ENCODE measurements at regions not wholly inside any gene's neighbourhood (a gene's known extent, or its start where the extent isn't known, plus 50 kb on each side); places are given as distances from the start of the nearest gene placed in this dataset.
A peak's percentile ranks its signal among the peaks of the same experiment; 100 is the strongest.

DNA sequence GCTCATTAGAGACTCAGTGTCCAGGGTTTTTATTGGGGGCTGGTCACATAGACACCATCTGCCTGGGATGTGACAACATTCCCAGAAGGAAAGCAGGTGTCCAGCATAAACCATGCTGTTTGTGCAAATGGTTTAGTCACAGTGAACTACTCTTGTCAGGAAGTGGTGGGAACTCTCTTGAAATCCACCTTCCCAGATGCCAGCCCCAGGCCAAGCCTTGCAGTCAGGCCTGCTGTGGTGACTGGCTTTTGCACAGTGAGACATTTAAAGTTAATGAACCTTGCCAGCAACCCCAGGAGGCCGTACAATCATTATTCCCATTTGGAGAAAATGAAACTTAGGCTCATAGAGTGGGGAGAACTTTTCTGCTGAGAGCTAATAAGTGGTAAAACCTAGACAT, 242.5 kb upstream of the KCNG1 start:
- DNase-seq: no peak

DNA sequence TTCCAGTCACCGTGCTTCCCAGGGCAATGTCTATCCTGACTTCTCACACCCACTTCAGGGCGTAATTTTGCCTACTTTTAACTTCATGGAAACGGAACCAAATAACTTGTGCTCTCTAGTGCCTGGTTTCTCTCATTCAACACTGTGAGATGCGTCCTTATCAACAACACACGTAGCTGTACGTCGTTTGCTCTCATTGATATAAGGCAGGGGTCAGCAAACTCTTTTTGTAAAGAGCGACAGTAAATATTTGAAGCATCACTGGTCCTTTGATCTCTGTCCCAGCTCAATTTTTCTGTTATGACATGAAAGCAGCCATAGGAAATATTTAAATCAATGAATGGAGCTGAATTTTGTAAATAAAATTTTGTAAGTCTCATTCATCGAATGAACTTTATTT, 239.3 kb upstream of the KCNG1 start:
- DNase-seq: no peak

DNA sequence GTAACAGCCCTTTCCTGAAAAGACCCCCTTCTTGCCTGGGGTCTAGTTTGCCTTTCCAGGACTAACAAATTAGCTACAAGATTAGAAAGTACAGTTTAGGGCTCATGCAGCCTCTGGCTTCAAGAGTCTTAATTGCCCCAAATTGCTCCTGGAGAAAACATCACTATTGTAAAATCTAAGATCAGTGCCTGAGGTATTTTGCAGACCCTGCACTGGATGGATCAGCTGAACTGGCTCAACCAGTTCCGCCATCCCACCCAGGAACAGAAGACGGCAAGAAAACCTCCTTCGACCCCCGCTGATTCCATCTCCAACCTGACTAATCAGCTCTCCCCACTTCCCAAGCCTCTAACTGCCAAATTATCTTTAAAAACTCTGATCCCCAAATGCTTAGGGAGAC, 236.5 kb upstream of the KCNG1 start:
- no peak for DNase-seq

DNA sequence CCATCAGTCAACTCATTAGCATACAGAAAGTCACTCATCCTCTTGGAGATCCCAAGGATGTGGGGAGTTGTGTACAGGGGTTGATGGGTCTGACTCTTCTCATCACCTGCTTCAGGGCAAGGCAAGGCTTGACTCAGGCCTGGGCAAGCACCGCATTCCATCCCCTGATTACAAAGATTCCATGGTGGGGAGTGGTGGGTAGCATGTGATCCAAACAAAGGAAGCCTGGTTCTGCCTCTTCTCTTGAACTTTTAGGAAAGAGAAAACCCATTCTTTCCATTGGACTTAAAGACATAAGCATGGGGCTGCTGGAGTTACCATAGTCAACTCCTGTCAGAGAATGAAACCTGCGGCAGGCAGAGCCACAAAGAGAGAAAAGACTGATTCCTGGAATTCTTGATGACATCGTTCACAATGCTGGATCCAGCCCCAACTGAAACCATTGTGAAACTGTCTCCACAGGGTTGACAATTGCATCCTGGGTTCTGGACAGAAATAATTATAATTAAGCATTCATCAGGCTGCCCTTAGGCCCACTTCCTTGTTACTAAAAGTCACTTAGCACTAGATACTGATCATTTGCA, 235.8 kb upstream of the KCNG1 start:
- no peak for DNase-seq

DNA sequence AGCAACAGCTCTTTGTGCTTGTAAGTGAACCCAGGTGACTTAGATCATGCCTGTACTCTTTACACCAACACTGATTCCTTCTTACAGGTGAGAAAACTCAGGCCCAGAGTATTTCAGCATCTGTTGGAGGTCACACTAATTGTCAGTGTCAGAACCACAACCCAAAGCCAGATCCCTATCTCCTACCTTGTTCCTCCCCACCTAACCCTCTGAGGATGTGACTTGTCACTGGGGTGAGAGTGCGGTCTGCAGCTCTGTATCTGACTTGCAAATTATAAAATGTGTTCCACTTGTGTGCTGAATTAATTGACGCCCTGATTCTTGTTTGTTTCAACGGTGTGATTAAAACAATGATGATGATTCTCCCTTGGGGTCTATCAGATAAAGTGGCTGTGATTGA, 232.5 kb upstream of the KCNG1 start:
- DNase-seq: no peak

DNA sequence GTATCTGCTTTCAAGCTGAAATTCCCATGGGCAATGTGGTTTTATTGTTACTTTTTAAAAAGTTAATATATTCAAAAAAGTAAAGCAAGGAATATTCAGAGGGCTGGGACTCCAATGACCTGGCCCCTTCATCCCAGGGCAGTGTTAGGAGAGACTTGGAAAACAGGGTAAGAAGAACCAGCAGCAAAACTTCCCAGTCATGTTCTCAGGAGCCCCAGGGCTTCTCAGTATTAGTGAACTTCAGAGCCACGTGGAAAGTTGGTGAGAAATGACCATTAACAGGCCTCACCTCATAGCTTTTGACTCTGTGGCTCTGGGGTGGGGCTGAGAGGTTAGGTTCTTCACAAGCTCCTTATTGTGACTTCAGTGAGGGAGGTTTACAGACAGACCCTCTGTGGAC, 230.4 kb upstream of the KCNG1 start:
- no peak for DNase-seq

DNA sequence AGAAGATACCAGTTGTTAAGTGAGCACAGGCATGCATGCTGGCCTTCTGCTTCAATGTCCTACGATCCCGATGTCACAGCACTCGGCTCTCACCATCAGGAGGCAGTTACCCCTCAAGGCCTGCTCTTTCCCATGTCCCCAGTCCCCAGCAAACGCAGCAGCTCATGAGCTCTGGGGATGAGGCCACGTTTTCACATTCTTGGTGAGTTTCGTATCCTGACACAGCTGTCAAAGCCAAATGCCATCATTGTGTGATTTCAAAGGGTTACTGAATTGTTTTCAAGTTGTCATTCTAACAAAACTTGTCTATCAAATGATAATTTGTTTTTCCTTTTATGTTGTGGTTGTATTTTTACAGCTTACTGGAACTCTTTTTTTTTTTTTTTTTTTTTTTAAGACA, 226.9 kb upstream of the KCNG1 start:
- no peak for DNase-seq

DNA sequence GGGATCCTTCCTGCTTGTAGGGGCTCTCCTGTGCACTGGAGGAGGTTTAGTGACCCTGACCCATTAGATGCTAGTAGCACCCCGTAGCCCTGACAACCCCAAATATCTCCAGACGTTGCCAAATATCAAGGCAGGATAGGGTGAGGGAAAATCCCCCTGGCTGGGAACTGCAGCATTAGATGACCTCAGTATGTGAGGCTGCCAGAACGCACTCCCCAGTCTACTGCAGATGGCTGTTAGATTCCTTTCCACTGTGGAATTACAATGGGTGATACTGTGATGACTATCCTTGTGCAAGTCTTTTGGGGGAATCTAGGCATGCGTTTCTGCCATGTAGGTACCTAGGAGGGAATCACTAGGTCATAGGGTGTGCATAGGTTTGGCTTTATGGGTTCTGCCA, 226.3 kb upstream of the KCNG1 start:
- no peak for DNase-seq

DNA sequence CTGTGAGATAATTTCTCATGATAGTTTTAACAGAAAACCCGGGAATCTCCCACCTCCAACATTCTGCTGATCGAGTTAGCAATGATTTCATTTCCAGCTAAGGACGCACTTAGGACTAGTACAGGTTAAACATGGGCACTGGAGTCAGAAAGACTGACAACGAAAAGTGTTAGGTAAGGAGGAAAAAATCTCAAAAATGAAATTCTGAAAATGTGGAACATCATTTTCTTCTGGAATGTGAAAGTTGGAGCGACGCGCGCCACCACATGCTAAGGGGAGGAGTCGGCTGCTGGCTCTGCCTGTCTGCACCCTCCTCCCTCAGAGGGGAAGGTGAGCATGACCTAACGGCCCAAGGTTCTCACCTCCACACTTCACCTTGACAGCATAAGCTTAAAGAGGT, 221.6 kb upstream of the KCNG1 start:
- no peak for DNase-seq

DNA sequence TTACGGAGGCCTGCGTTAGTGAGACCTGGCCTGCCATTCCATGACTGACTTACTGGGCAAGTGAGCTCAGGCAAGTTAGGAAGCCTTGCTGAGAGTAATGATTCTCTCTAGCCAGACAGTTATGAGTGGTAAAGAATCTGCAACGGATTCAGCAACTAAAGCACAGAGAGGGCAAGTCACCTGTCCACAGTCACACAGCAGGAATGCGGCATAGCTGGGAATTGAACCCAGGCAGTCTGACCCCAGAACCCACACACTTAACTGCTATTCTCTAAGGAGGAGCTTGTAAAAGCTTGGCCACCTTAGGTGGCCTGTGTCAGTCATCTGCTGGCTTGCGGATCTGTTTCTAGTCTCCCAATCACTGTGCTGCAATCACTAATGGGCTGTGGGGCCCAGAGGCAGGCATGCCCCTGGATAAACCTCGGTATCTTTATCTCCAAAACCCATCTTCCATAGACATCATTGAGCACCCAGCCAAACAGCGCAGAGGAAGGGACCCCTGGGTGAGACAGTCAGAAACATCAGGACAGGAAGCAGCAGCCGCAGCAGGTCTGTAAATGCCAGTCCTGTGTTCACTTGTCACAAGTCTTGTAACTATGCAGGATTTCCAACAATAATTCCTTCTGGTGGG, 215.9 kb upstream of the KCNG1 start:
- DNase-seq: no peak

DNA sequence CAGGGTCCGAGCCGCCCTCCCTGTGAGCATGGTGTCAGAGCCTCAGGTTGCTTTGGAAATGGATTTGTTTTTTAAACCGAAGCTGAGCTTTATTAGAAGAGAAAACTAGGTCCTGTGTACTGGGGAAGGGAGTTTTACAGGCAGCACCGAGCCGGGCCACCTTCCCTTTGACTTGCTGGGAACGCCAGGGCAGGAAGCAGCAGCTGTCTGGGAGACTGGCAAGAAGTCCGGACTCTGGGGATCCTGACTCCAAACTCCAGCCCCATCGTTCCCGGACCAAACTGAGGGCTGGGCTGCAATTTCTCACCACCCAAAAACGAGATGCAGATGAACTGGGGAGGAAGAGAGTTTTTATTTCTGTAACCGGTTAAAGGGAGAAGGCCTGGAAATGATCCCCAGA, 214.9 kb upstream of the KCNG1 start:
- DNase-seq: no peak

DNA sequence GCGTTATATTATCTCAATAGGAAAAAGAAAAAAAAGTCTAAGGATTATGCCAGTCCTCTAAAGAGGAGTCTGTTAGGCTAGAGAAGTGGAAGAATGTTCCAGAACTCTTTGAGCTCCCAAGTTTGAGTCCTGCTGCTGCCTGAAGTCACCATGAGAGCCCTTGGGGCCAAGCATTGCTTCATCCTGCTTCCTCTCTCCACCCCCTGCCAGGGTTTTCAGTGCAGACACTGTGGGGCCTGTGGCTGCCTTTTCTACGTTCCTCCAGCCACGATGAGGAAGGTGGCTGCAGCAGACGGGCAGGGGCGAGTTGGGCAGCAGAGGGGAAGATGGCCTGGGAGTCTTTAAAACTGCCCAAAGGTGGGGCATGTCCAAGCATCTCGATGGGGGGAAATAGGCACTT, 214.4 kb upstream of the KCNG1 start:
- DNase-seq: no peak

DNA sequence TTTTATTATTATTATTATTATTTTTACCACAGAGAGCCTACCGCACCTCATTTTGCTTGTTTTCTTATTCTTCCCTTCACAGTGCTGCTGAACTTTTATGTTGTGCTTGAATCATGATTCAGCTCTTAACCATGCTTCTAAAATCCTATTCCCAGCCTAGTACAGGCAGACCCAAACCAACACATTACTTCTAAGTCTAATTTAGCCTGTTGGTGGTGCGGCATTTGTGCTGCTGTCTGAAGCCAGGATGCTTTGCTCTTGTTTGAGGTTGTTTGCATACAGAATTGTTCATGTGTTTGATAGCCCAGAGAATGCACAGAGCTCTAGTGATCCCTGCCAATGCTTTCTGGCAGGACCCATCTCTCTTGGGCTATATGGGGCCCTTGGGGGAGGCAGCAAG, 213.5 kb upstream of the KCNG1 start:
- no peak for DNase-seq

DNA sequence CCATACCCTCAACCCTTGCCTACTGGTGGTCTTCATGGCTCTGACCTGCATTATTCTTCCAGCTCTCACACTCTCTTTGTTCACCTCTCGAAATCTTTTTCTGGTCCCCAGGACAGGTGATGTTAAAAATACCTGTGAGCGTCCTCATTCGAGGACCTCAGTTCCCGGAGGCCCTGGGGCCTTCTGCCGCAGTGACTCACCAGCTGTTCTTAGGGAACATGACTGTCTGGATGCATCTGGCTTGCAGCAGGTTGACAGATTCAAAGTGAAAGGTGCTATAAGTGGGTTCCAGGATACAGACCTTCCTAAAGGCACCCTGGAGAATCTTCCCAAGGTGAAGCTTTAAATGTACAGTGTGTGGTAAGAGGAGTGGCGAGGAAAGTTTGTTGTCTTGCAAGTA, 210.4 kb upstream of the KCNG1 start:
- DNase-seq: no peak

DNA sequence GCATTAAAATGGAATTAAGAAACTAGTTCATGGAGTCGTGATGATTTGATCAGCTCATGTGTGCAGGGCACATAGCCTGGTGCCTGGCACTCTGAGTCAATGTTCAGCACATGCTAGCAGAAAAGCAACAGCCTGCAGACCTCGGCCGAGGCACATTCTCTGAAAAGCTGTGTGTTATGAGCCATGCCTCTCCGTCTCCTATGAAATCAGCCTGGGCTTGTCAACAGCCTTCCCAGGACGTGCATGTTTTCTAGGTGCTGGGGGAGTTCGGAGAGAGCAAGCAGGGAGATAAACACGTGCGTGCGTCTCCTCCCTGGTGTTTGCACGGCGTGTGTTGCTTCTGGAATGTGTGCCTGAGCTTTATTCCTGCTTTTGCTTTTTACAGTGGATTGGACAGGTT, 207.8 kb upstream of the KCNG1 start:
- DNase-seq: no peak

DNA sequence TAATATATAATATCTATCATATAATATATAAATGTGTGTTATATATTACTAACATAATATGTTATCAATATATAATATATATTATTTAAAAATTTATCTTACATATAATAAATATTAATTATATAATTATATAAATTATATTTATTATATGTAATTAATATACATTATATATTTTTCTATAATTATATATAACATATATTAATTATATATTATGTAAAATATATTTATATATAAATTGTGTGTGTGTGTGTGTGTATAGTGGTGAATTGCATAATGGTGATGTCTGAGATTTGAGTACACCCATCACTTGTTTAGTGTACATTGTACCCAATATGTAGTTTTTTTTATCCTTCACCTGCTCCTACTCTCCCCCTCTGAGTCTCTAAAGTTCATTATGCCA, 205.9 kb upstream of the KCNG1 start:
- DNase-seq: no peak

DNA sequence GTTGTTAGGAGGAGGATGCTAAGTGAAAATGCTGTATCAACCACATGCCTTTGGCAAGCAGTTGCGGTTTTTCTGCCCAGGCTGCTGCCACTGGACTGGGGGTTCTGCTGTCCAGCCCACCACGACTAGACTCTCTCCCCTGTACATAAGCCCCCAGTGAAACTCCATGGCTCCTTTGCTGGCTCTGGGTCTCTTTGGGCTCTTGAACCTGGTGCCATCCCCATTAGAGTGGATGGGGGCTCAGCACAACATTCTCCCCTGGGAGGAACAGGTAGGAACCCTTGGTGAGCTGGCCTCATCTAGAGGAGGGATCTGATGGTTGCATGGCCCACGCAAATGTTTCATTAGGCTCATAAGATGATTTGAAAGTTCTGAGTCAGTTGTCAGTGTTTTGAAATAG, 204.8 kb upstream of the KCNG1 start:
- DNase-seq: no peak

DNA sequence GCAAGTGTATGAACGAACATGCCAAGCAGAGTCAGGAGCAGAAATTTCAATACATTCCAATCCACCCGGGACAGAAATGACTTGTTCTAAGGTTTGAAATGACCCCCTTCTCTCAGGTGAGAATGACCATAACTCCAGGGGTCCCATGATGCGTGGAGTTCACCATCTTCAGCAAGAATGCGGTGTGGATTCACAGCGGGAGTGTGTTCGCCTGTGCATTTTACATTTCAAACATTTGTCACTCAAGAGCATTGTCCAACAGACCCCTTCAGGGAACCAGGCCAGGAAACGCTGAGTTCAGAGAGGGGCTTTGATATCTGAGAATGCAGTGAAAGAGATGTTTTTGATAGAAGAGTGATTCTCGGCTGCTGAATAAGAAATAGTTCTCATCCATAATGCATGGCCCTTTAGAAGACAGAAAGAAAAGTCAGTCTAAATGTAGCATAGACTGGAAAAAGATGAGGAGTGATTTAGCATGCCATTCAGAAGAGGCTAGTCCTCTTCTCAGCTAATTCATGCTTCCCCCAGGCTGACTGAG, 200.3 kb upstream of the KCNG1 start:
- DNase-seq: no peak

DNA sequence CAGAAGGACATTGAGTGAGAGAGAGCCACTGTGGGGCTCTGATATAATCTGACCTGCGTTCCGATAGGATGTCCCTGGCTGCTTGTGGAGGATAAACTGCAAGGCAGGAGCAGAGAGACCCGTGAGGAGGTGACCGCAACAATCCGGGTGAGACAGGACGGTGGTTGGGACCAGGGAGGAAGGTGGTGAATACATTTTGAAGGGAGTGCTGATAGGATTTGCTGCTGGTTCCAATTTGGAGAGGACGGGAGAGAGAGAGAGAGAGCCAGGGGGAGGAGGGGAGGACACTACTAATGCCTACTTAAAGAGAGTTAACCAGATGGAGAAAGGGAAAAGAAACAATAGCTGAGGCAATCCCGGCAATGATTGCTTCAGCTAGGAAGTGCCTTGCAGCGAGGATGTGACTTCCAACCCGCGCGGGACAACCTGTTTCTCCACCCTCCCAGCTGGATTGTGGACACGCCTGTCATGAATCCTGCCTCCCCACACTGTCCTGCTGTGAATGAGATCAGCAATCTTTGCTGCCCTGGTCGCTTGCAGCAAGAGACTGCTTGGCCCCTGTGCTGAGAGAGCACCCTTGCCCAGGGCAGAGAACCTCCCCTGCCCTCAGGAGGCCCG, 199.0 kb upstream of the KCNG1 start:
- DNase-seq: no peak

DNA sequence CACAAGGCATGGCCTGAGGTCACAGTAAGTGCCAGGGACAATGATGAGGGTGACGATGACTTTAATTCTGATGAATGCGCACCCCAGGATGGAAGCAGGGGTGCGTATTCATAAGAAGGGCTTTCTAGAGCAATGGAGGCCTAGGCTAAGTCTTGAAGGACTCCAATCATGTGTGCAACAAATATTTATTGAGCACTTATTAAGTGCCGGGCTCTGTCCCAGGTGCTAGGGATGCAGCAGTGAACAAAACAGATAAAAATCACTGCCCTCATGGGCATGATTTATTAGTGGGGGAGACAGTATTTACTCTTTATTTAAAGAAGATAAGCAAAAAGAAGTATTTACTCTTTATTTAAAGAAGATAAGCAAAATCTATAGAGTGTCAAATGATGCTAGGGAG, 198.2 kb upstream of the KCNG1 start:
- no peak for DNase-seq

DNA sequence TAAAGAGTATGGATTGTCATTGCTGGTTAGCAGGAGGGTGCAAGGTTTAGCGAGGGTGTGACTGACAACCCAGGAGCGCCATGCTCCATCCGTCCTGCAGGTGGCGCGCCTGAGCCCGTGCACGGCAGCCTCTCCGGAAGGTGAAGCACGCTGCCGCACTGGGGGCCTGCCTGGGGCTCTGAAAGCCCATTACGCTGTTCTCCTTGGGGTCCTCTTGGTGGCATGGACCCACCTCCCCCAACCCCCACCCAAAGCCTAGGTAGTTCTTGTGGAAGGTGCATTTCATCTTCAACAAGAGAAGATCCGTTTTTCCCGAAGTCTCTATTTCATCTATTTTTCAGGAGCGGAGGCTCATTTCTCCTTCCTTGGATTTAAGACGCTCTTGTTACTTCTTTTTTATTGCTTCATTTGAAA, 197.4 kb upstream of the KCNG1 start:
- peak; percentile 6 for DNase-seq

DNA sequence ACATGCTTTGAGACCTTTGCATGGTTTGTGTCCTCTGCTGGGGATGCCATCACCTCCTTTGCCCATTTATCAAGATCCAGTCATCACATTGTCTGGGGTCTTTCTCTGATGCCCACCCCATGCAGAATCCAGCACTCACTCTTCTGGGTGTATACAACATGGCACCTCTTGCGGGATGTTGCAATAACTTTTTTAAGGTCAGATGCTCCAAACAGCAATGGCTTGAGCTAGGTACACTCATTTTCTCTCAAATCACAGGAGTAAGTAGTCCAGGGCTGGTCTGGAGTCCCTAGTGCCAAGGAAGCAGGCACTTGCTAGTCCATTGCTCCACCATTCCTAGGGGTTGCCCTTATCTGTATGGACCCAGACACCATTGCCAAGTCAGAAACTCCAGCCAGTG, 196.6 kb upstream of the KCNG1 start:
- no peak for DNase-seq

DNA sequence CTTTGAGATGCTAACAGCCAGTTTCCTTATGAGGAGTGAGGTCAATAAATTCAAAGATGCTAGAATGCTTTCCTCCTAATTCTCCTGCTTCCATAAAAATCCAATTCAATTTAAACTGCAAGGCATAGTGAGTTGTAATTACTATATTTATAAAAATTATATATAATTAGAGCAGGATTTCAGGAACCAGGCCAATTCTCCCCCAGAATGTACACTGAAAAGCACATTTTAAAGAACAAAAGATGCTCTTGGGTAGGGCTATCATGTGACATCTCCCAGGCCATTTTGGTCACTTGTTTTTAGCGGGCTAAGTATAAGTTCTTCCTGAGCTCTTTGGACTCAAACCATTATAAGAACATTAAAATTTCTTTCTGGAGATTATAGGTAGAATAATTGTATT, 195.7 kb upstream of the KCNG1 start:
- DNase-seq: no peak

DNA sequence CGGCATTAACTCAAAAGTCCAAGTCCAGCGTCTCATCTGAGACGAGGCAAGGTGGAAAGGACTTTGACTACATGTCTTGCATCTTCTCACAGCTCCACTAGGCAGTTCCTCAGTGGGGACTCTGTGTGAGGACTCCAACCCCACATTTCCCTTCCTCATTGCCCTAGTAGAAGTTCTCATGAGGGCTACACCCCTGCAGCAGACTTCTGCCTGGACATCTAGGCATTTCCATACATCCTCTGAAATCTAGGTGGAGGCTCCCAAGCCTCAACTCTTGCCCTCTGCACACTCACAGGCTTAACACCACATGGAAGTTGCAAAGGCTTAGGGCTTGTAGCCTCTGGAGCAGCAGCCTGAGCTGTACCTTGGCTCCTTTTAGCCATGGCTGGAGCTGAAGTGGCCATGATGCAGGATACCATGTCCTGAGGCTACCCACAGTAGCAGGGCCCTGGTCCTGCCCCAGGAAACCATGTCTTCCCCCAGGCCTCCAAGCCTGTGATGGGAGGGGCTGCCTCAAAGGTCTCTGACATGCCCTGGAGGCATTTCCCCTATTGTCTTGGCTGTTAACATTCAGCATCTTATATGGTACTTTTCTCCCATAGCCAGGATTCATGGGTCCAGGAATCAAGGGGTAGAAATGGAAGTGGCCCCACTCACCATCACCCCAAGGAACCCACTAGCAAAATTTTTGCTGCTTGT, 194.6 kb upstream of the KCNG1 start:
- DNase-seq: no peak
